ENCODE measurements at regions not wholly inside any gene's neighbourhood (a gene's known extent, or its start where the extent isn't known, plus 50 kb on each side); places are given as distances from the start of the nearest gene placed in this dataset.

- H3K9me3 ChIP-seq, result no peaks in the 10 kb centered on the region
- DNase-seq, result peak in 1 of 3 donors; percentile 6
- no peaks in the 10 kb centered on the region for H3K4me1 ChIP-seq
- no peak overlapping the region for H3K27ac ChIP-seq
- no peak overlapping the region for H3K4me3 ChIP-seq
- TF ChIP-seq, protein P1, sequence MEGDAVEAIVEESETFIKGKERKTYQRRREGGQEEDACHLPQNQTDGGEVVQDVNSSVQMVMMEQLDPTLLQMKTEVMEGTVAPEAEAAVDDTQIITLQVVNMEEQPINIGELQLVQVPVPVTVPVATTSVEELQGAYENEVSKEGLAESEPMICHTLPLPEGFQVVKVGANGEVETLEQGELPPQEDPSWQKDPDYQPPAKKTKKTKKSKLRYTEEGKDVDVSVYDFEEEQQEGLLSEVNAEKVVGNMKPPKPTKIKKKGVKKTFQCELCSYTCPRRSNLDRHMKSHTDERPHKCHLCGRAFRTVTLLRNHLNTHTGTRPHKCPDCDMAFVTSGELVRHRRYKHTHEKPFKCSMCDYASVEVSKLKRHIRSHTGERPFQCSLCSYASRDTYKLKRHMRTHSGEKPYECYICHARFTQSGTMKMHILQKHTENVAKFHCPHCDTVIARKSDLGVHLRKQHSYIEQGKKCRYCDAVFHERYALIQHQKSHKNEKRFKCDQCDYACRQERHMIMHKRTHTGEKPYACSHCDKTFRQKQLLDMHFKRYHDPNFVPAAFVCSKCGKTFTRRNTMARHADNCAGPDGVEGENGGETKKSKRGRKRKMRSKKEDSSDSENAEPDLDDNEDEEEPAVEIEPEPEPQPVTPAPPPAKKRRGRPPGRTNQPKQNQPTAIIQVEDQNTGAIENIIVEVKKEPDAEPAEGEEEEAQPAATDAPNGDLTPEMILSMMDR (IDR thresholded peaks at IDR 0.05), result no peak
- no peak for TF ChIP-seq POLR2A (IDR thresholded peaks at IDR 0.05)
- no peaks in the 10 kb centered on the region for H3K27me3 ChIP-seq
- H3K36me3 ChIP-seq, result no peaks in the 10 kb centered on the region
Observed at GRCh38 chr3:13713396-13713795, 164.5 kb downstream of the FBLN2 start.

DNA sequence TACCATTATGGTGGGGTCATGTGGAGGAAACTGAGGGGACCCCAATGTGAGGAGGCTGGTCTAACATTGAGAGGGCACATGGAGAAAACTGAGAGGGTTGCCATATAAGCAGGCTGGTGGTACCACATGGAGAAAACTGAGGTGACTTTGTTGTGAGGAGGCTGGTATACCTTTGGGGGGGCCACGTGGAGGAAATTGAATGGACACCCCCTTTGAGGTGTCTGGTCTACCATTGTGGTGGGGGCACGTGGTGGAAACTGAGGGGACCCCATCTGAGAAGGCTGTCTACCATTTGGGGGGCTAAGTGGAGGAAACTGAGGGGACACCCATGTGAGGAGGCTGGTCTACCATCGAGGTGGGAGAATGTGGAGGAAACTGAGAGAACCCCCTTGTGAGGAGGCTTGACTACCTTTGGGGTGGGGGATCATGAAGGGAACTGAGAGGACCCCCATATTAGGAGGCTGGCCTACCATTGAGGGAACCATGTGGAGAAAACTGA, 163.8 kb downstream of the FBLN2 start:
- H3K27me3 ChIP-seq, result no peaks in the 10 kb centered on the region
- peak in 1 of 3 donors; percentile 12 for DNase-seq

DNA sequence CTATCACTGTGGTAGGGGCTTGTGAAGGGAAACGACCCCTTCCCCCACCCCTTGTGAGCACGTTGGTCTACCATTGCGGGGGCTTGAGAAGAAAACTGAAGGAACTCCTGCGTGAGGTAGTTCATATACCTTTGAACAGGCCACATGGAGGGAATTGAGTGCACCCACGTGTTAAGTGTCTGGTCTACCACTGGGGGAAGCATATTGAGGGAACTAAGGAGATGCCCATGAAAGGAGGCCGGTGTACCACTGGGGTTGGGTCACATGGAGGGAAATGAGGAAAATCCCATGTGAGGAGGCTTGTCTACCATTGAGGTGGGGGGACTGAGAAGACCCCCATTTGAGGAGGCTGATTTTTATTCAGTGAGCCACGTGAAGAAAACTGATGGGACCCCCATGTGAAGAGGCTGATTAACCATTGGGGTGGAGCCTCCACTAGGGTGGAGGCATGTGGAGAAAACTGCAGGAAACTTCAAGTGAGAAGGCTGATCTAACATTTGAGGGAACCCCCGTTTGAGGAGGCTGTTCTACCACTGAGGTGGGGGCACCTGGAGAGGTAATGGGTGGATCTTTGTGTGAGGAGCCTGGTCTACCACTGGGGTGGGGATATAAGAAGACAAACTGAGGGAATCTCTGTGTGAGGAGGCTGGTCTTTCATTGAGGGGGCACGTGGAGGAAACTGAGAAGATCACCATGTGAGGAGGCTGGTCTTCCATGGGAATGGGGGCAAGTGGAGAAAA, 163.2 kb downstream of the FBLN2 start:
- Histone ChIP-seq H3K36me3 (no peaks in the 10 kb centered on the region), H3K4me1 (no peaks in the 10 kb centered on the region), H3K9me3 (no peaks in the 10 kb centered on the region), H3K4me3 (no peak overlapping the region), H3K27me3 (no peaks in the 10 kb centered on the region), H3K27ac (no peak overlapping the region)
- DNase-seq, result peak in 1 of 3 donors; percentile 7
- no peak for TF ChIP-seq POLR2A (IDR thresholded peaks at IDR 0.05)
- TF ChIP-seq, protein P1 (IDR thresholded peaks at IDR 0.05), result no peak

More for the DNA sequence above, 163.8 kb downstream of the FBLN2 start:
- no peaks in the 10 kb centered on the region for H3K36me3 ChIP-seq
- no peak overlapping the region for H3K4me3 ChIP-seq
- no peak overlapping the region for H3K27ac ChIP-seq
- H3K4me1 ChIP-seq, result no peaks in the 10 kb centered on the region
- TF ChIP-seq POLR2A (IDR thresholded peaks at IDR 0.05), result no peak
- TF ChIP-seq, protein P1 (IDR thresholded peaks at IDR 0.05), result no peak
- H3K9me3 ChIP-seq, result no peaks in the 10 kb centered on the region

DNA sequence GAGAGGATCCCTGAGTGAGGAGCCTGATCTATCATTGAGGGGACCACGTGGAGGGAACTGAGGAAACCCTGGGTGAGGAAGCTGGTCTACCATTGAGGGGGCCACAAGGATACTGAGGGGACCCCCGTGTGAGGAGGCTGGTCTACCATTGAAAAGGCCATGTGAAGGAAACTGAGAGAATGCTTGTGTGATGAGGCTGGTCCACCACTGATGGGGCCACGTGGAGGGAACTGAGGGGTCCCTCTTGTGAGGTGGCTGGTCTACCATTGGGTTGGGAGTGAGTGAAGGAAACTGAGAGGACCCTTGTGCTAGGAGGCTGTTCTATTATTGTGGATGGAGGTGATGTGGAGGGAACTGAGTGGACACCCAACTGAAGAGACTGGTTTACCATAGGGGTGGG, 161.3 kb downstream of the FBLN2 start:
- no peak for TF ChIP-seq POLR2A (IDR thresholded peaks at IDR 0.05)
- TF ChIP-seq, protein P1 (IDR thresholded peaks at IDR 0.05), result no peak
- Histone ChIP-seq H3K9me3 (no peaks in the 10 kb centered on the region), H3K27me3 (no peaks in the 10 kb centered on the region), H3K27ac (no peak overlapping the region), H3K36me3 (no peaks in the 10 kb centered on the region), H3K4me3 (no peak overlapping the region), H3K4me1 (no peaks in the 10 kb centered on the region)
- DNase-seq, result peak in 2 of 3 donors; percentile 5 to 11

DNA sequence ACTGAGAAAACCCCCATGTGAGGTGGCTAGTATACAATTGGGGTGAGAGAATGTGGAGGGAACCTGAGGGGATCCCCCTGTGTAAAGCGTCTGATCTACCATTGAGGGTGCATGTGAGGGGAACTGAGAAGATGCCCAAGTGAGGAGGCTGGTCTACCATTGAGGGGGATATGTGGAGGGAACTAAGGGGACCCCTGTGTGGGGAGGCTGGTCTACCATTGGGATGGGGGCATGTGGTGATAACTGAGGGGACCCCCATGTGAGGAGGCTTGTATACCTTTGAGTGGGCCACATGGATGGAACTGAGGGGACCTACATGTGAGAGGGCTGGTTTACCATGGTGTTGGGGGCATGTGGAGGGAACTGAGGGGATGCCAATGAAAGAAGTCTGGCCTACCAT, 160.8 kb downstream of the FBLN2 start:
- peak in 1 of 3 donors; percentile 4 for DNase-seq
- no peak for TF ChIP-seq POLR2A (IDR thresholded peaks at IDR 0.05)
- TF ChIP-seq, protein P1 (IDR thresholded peaks at IDR 0.05), result no peak
- no peaks in the 10 kb centered on the region for H3K9me3 ChIP-seq
- no peaks in the 10 kb centered on the region for H3K36me3 ChIP-seq
- no peaks in the 10 kb centered on the region for H3K4me1 ChIP-seq
- H3K27me3 ChIP-seq, result no peaks in the 10 kb centered on the region
- H3K27ac ChIP-seq, result no peak overlapping the region
- no peak overlapping the region for H3K4me3 ChIP-seq
